ENCODE measurements at regions not wholly inside any gene's neighbourhood (a gene's known extent, or its start where the extent isn't known, plus 50 kb on each side); places are given as distances from the start of the nearest gene placed in this dataset.

- Histone ChIP-seq H3K27ac (ENCODE audit: low read depth, low read length) (no peak overlapping the region), H3K9ac (ENCODE audit: low read length in 5 of 5) (no peak overlapping the region), H3K4me3 (ENCODE audit: low read depth in 1 of 5, low read length in 5 of 5) (no peak overlapping the region), H3K27me3 (ENCODE audit: control insufficient read depth in 5 of 5, insufficient read depth in 4 of 5, low read length in 5 of 5) (peaks cover 3 to 27% (median 11%) of the 10 kb centered on the region in 5 donors), H3K9me3 (ENCODE audit: control insufficient read depth in 5 of 5, low read length in 5 of 5) (no peaks in the 10 kb centered on the region), H3K36me3 (ENCODE audit: control insufficient read depth in 5 of 5, insufficient read depth in 5 of 5, low read length in 5 of 5) (no peaks in the 10 kb centered on the region), H3K4me1 (ENCODE audit: control insufficient read depth in 5 of 5, insufficient read depth in 5 of 5, low read length in 5 of 5) (peaks cover 0 to 18% (median 13%) of the 10 kb centered on the region in 5 donors)
Observed at GRCh38 chrX:110430293-110431076, 71.8 kb downstream of the RTL9 start.

GRCh38 chrX:110432091-110432905, 73.7 kb downstream of the RTL9 start:
- H3K9ac ChIP-seq (ENCODE audit: low read length in 5 of 5), result no peak overlapping the region
- H3K36me3 ChIP-seq (ENCODE audit: control insufficient read depth in 5 of 5, insufficient read depth in 5 of 5, low read length in 5 of 5), result no peaks in the 10 kb centered on the region
- H3K27ac ChIP-seq (ENCODE audit: low read depth, low read length), result no peak overlapping the region
- peaks cover 0 to 18% (median 13%) of the 10 kb centered on the region in 5 donors for H3K4me1 ChIP-seq (ENCODE audit: control insufficient read depth in 5 of 5, insufficient read depth in 5 of 5, low read length in 5 of 5)
- H3K9me3 ChIP-seq (ENCODE audit: control insufficient read depth in 5 of 5, low read length in 5 of 5), result no peaks in the 10 kb centered on the region
- H3K4me3 ChIP-seq (ENCODE audit: low read depth in 1 of 5, low read length in 5 of 5), result peak overlapping the region in 1 of 5 donors; percentile 4
- H3K27me3 ChIP-seq (ENCODE audit: control insufficient read depth in 5 of 5, insufficient read depth in 4 of 5, low read length in 5 of 5), result peaks cover 6 to 27% (median 15%) of the 10 kb centered on the region in 5 donors

GRCh38 chrX:110432906-110433215, 74.2 kb downstream of the RTL9 start:
- Histone ChIP-seq H3K36me3 (ENCODE audit: control insufficient read depth in 5 of 5, insufficient read depth in 5 of 5, low read length in 5 of 5) (no peaks in the 10 kb centered on the region), H3K27me3 (ENCODE audit: control insufficient read depth in 5 of 5, insufficient read depth in 4 of 5, low read length in 5 of 5) (peaks cover 4 to 32% (median 15%) of the 10 kb centered on the region in 5 donors), H3K27ac (ENCODE audit: low read depth, low read length) (no peak overlapping the region), H3K9me3 (ENCODE audit: control insufficient read depth in 5 of 5, low read length in 5 of 5) (no peaks in the 10 kb centered on the region), H3K4me1 (ENCODE audit: control insufficient read depth in 5 of 5, insufficient read depth in 5 of 5, low read length in 5 of 5) (peaks cover 0 to 18% (median 13%) of the 10 kb centered on the region in 5 donors), H3K4me3 (ENCODE audit: low read depth in 1 of 5, low read length in 5 of 5) (no peak overlapping the region), H3K9ac (ENCODE audit: low read length in 5 of 5) (no peak overlapping the region)

- Histone ChIP-seq H3K4me3 (ENCODE audit: low read depth in 1 of 5, low read length in 5 of 5) (no peak overlapping the region), H3K27me3 (ENCODE audit: control insufficient read depth in 5 of 5, insufficient read depth in 4 of 5, low read length in 5 of 5) (peaks cover 4 to 26% (median 13%) of the 10 kb centered on the region in 5 donors), H3K9me3 (ENCODE audit: control insufficient read depth in 5 of 5, low read length in 5 of 5) (no peaks in the 10 kb centered on the region), H3K36me3 (ENCODE audit: control insufficient read depth in 5 of 5, insufficient read depth in 5 of 5, low read length in 5 of 5) (no peaks in the 10 kb centered on the region), H3K9ac (ENCODE audit: low read length in 5 of 5) (no peak overlapping the region), H3K27ac (ENCODE audit: low read depth, low read length) (no peak overlapping the region), H3K4me1 (ENCODE audit: control insufficient read depth in 5 of 5, insufficient read depth in 5 of 5, low read length in 5 of 5) (peaks cover 0 to 18% (median 13%) of the 10 kb centered on the region in 5 donors)
Observed at GRCh38 chrX:110435196-110435595, 76.5 kb downstream of the RTL9 start.

- Histone ChIP-seq H3K4me3 (ENCODE audit: low read depth in 1 of 5, low read length in 5 of 5) (no peak overlapping the region), H3K27ac (ENCODE audit: low read depth, low read length) (no peak overlapping the region), H3K9ac (ENCODE audit: low read length in 5 of 5) (no peak overlapping the region), H3K4me1 (ENCODE audit: control insufficient read depth in 5 of 5, insufficient read depth in 5 of 5, low read length in 5 of 5) (peaks cover 0 to 16% (median 13%) of the 10 kb centered on the region in 5 donors), H3K36me3 (ENCODE audit: control insufficient read depth in 5 of 5, insufficient read depth in 5 of 5, low read length in 5 of 5) (no peaks in the 10 kb centered on the region), H3K27me3 (ENCODE audit: control insufficient read depth in 5 of 5, insufficient read depth in 4 of 5, low read length in 5 of 5) (peaks cover 4 to 25% (median 16%) of the 10 kb centered on the region in 5 donors), H3K9me3 (ENCODE audit: control insufficient read depth in 5 of 5, low read length in 5 of 5) (no peaks in the 10 kb centered on the region)
Observed at GRCh38 chrX:110436523-110436922, 77.9 kb downstream of the RTL9 start.

GRCh38 chrX:110437686-110438085, 79.0 kb downstream of the RTL9 start:
- Histone ChIP-seq H3K9me3 (ENCODE audit: control insufficient read depth in 5 of 5, low read length in 5 of 5) (no peaks in the 10 kb centered on the region), H3K27me3 (ENCODE audit: control insufficient read depth in 5 of 5, insufficient read depth in 4 of 5, low read length in 5 of 5) (peaks cover 4 to 25% (median 11%) of the 10 kb centered on the region in 5 donors), H3K4me1 (ENCODE audit: control insufficient read depth in 5 of 5, insufficient read depth in 5 of 5, low read length in 5 of 5) (peaks cover 0 to 4% (median 2%) of the 10 kb centered on the region in 5 donors), H3K36me3 (ENCODE audit: control insufficient read depth in 5 of 5, insufficient read depth in 5 of 5, low read length in 5 of 5) (no peaks in the 10 kb centered on the region), H3K27ac (ENCODE audit: low read depth, low read length) (no peak overlapping the region), H3K4me3 (ENCODE audit: low read depth in 1 of 5, low read length in 5 of 5) (no peak overlapping the region), H3K9ac (ENCODE audit: low read length in 5 of 5) (no peak overlapping the region)

GRCh38 chrX:110440016-110440805, 81.6 kb downstream of the RTL9 start:
- Histone ChIP-seq H3K36me3 (ENCODE audit: control insufficient read depth in 5 of 5, insufficient read depth in 5 of 5, low read length in 5 of 5) (no peaks in the 10 kb centered on the region), H3K27me3 (ENCODE audit: control insufficient read depth in 5 of 5, insufficient read depth in 4 of 5, low read length in 5 of 5) (peaks cover 4 to 36% (median 13%) of the 10 kb centered on the region in 5 donors), H3K9me3 (ENCODE audit: control insufficient read depth in 5 of 5, low read length in 5 of 5) (no peaks in the 10 kb centered on the region), H3K4me3 (ENCODE audit: low read depth in 1 of 5, low read length in 5 of 5) (no peak overlapping the region), H3K4me1 (ENCODE audit: control insufficient read depth in 5 of 5, insufficient read depth in 5 of 5, low read length in 5 of 5) (peaks cover 0 to 9% (median 2%) of the 10 kb centered on the region in 5 donors), H3K27ac (ENCODE audit: low read depth, low read length) (no peak overlapping the region), H3K9ac (ENCODE audit: low read length in 5 of 5) (no peak overlapping the region)

GRCh38 chrX:110442635-110443034, 84.0 kb downstream of the RTL9 start:
- peaks cover 0 to 16% (median 10%) of the 10 kb centered on the region in 5 donors for H3K4me1 ChIP-seq (ENCODE audit: control insufficient read depth in 5 of 5, insufficient read depth in 5 of 5, low read length in 5 of 5)
- no peak overlapping the region for H3K4me3 ChIP-seq (ENCODE audit: low read depth in 1 of 5, low read length in 5 of 5)
- H3K27me3 ChIP-seq (ENCODE audit: control insufficient read depth in 5 of 5, insufficient read depth in 4 of 5, low read length in 5 of 5), result peaks cover 0 to 28% (median 11%) of the 10 kb centered on the region in 5 donors
- H3K27ac ChIP-seq (ENCODE audit: low read depth, low read length), result no peak overlapping the region
- no peaks in the 10 kb centered on the region for H3K9me3 ChIP-seq (ENCODE audit: control insufficient read depth in 5 of 5, low read length in 5 of 5)
- no peaks in the 10 kb centered on the region for H3K36me3 ChIP-seq (ENCODE audit: control insufficient read depth in 5 of 5, insufficient read depth in 5 of 5, low read length in 5 of 5)
- H3K9ac ChIP-seq (ENCODE audit: low read length in 5 of 5), result no peak overlapping the region

- no peaks in the 10 kb centered on the region for H3K9me3 ChIP-seq (ENCODE audit: control insufficient read depth in 5 of 5, low read length in 5 of 5)
- no peak overlapping the region for H3K27ac ChIP-seq (ENCODE audit: low read depth, low read length)
- no peak overlapping the region for H3K4me3 ChIP-seq (ENCODE audit: low read depth in 1 of 5, low read length in 5 of 5)
Observed at GRCh38 chrX:110444996-110445395, 86.3 kb downstream of the RTL9 start.

More at GRCh38 chrX:110444996-110445395, 86.3 kb downstream of the RTL9 start:
- Histone ChIP-seq H3K36me3 (ENCODE audit: control insufficient read depth in 5 of 5, insufficient read depth in 5 of 5, low read length in 5 of 5) (no peaks in the 10 kb centered on the region), H3K27me3 (ENCODE audit: control insufficient read depth in 5 of 5, insufficient read depth in 4 of 5, low read length in 5 of 5) (peaks cover 0 to 25% (median 11%) of the 10 kb centered on the region in 5 donors), H3K4me1 (ENCODE audit: control insufficient read depth in 5 of 5, insufficient read depth in 5 of 5, low read length in 5 of 5) (peaks cover 0 to 16% (median 10%) of the 10 kb centered on the region in 5 donors), H3K9ac (ENCODE audit: low read length in 5 of 5) (no peak overlapping the region)
